IMR-90 (cell line): ENCODE measurements at regions not wholly inside any gene's neighbourhood (a gene's known extent, or its start where the extent isn't known, plus 50 kb on each side); places are given as distances from the start of the nearest gene placed in this dataset.

Experiments used
- ATAC-seq: fragments of 200-7000 bp; cut with Tn5 transposase; 2 replicates; pipeline ENCODE4 v1.9.1; 2020; ENCODE audit warnings: low read depth, mild to moderate bottlenecking, moderate library complexity
- BruUV-seq: library from RNA; stranded (reverse); fragments of 400-500 nt; replicated peaks from 2 replicates; lab custom pipeline; 2021; lab: Mats Ljungman, UMichigan
- CTCF ChIA-PET: fragments of 300-600 bp; formaldehyde crosslinking; extraction: SDS; loops from one replicate; lab custom pipeline; 2021; ENCODE audit warnings: antibody characterized with exemption; lab: Yijun Ruan, JAX
- POLR2A ChIA-PET: fragments of 300-600 bp; sonication (Branson Sonifier 250); formaldehyde crosslinking; loops from one replicate; lab custom pipeline; 2022; ENCODE audit warnings: antibody characterized with exemption; ENCODE audit not compliant: unreplicated experiment; lab: Charles Lee
- DNase-seq: peaks from one replicate; pipeline ENCODE4 v3.0.0; 2013
- H2AFZ ChIP-seq: replicated peaks from 2 replicates; pipeline ENCODE3; 2013; ENCODE audit warnings: low read length, mild to moderate bottlenecking; ENCODE audit not compliant: poor library complexity
- H2AK5ac ChIP-seq: 2 replicates; pipeline ENCODE4 v1.6.1; 2013; ENCODE audit warnings: low read depth, low read length, inconsistent platforms
- H2AK9ac ChIP-seq: replicated peaks from 2 replicates; pipeline ENCODE3; 2013; ENCODE audit warnings: mild to moderate bottlenecking, low read depth, low read length, moderate library complexity; ENCODE audit not compliant: poor library complexity
- H2BK120ac ChIP-seq: 2 replicates; pipeline ENCODE4 v1.6.1; 2013; ENCODE audit warnings: low read depth, low read length, inconsistent platforms
- H2BK15ac ChIP-seq: 3 replicates; pipeline ENCODE4 v1.6.1; 2013; ENCODE audit warnings: low read depth, low read length, inconsistent platforms
- H2BK20ac ChIP-seq: 2 replicates; pipeline ENCODE4 v1.6.1; 2013; ENCODE audit warnings: low read depth, mild to moderate bottlenecking, inconsistent platforms, low read length, moderate library complexity
- H2BK5ac ChIP-seq: 2 replicates; pipeline ENCODE4 v1.6.1; 2013; ENCODE audit warnings: mild to moderate bottlenecking, low read depth, low read length, inconsistent platforms; ENCODE audit not compliant: poor library complexity, severe bottlenecking
- H3K14ac ChIP-seq: replicated peaks from 2 replicates; pipeline ENCODE4 v1.6.1; 2013; ENCODE audit warnings: low read depth, low read length, inconsistent platforms
- H3K18ac ChIP-seq: 2 replicates; pipeline ENCODE4 v1.6.1; 2013; ENCODE audit warnings: low read depth, low read length, control low read depth
- H3K23ac ChIP-seq: 2 replicates; pipeline ENCODE4 v1.6.1; 2013; ENCODE audit warnings: low read depth, low read length, inconsistent platforms
- H3K27ac ChIP-seq: 2 replicates; pipeline ENCODE4 v1.5.1; 2013; ENCODE audit warnings: mild to moderate bottlenecking, control low read depth, low read length; ENCODE audit not compliant: insufficient read depth
- H3K27me3 ChIP-seq: 2 replicates; pipeline ENCODE4 v1.6.1; 2013; ENCODE audit warnings: low read length; ENCODE audit not compliant: control insufficient read depth, insufficient read depth
- H3K36me3 ChIP-seq: 2 replicates; pipeline ENCODE4 v1.6.1; 2013; ENCODE audit warnings: low read length, mixed read lengths; ENCODE audit not compliant: control insufficient read depth, insufficient read depth
- H3K4ac ChIP-seq: 2 replicates; pipeline ENCODE4 v1.6.1; 2013; ENCODE audit warnings: low read depth, low read length, inconsistent platforms
- H3K4me1 ChIP-seq: 2 replicates; pipeline ENCODE4 v1.6.1; 2013; ENCODE audit warnings: low read length, mixed read lengths; ENCODE audit not compliant: control insufficient read depth, insufficient read depth
- H3K4me2 ChIP-seq: 2 replicates; pipeline ENCODE4 v1.6.1; 2013; ENCODE audit warnings: low read depth, mild to moderate bottlenecking, control low read depth, low read length, moderate library complexity
- H3K4me3 ChIP-seq: 2 replicates; pipeline ENCODE4 v1.5.1; 2013; ENCODE audit warnings: low read depth, mild to moderate bottlenecking, control low read depth, low read length, moderate library complexity; ENCODE audit not compliant: insufficient read depth
- H3K56ac ChIP-seq: 2 replicates; pipeline ENCODE4 v1.6.1; 2013; ENCODE audit warnings: low read length, inconsistent platforms; ENCODE audit not compliant: insufficient read depth; ENCODE audit errors: extremely low read depth
- H3K79me1 ChIP-seq, 2 experiments: 2 replicates each; pipeline ENCODE4 v1.6.1; 2013; ENCODE audit warnings: low read length in 2 of 2, inconsistent platforms in 1 of 2, low read depth in 1 of 2
- H3K9ac ChIP-seq: 2 replicates; pipeline ENCODE4 v1.6.1; 2013; ENCODE audit warnings: low read depth, low read length, control low read depth
- H3K9me1 ChIP-seq: 2 replicates; pipeline ENCODE4 v1.6.1; 2013; ENCODE audit warnings: low read length, inconsistent platforms; ENCODE audit not compliant: insufficient read depth
- H3K9me3 ChIP-seq: 2 replicates; pipeline ENCODE4 v1.6.1; 2013; ENCODE audit warnings: low read length; ENCODE audit not compliant: control insufficient read depth, insufficient read depth
- H4K20me1 ChIP-seq: 2 replicates; pipeline ENCODE4 v1.6.1; 2013; ENCODE audit warnings: low read length, inconsistent platforms; ENCODE audit not compliant: insufficient read depth
- H4K5ac ChIP-seq: 2 replicates; pipeline ENCODE4 v1.6.1; 2013; ENCODE audit warnings: mild to moderate bottlenecking, low read depth, low read length, control low read depth
- H4K8ac ChIP-seq, 2 experiments: 2 replicates each; pipeline ENCODE4 v1.6.1; 2013; ENCODE audit warnings: low read depth in 2 of 2, low read length in 2 of 2, control low read depth in 1 of 2, inconsistent platforms in 1 of 2
- H4K91ac ChIP-seq: 2 replicates; pipeline ENCODE4 v1.6.1; 2013; ENCODE audit warnings: low read depth, low read length, inconsistent platforms; ENCODE audit not compliant: insufficient read depth
- BHLHE40 ChIP-seq: fragments of 150-350 bp; IDR thresholded peaks from 2 replicates; pipeline ENCODE4 v1.6.1; 2016; ENCODE audit warnings: mild to moderate bottlenecking, low read depth, low read length
- CEBPB ChIP-seq: IDR thresholded peaks from 2 replicates; pipeline ENCODE4 v1.6.1; 2012; ENCODE audit warnings: low read depth, low read length, improper control_type of control experiment
- CHD1 ChIP-seq: IDR thresholded peaks from 2 replicates; pipeline ENCODE4 v1.6.1; 2012; ENCODE audit warnings: low read depth, low read length, improper control_type of control experiment
- CTCF ChIP-seq: conservative IDR thresholded peaks from 2 replicates; pipeline ENCODE4 v1.5.1; 2012; ENCODE audit warnings: mild to moderate bottlenecking, low read depth, low read length, improper control_type of control experiment
- FOS ChIP-seq: fragments of 150-350 bp; IDR thresholded peaks from 2 replicates; pipeline ENCODE4 v1.6.1; 2016; ENCODE audit warnings: low read depth, low read length
- MAFK ChIP-seq: IDR thresholded peaks from 2 replicates; pipeline ENCODE4 v1.6.1; 2012; ENCODE audit warnings: low read depth, low read length, improper control_type of control experiment
- MAZ ChIP-seq: IDR thresholded peaks from 2 replicates; pipeline ENCODE4 v1.6.1; 2012; ENCODE audit warnings: low read depth, mild to moderate bottlenecking, low read length, improper control_type of control experiment, moderate library complexity, borderline replicate concordance
- MXI1 ChIP-seq: IDR thresholded peaks from 2 replicates; pipeline ENCODE4 v1.6.1; 2012; ENCODE audit warnings: low read depth, mild to moderate bottlenecking, low read length, moderate library complexity, borderline replicate concordance
- NFE2L2 ChIP-seq: fragments of 150-350 bp; IDR thresholded peaks from 2 replicates; pipeline ENCODE4 v1.6.1; 2016; ENCODE audit warnings: low read depth, mild to moderate bottlenecking, low read length
- POLR2A ChIP-seq: IDR thresholded peaks from 2 replicates; pipeline ENCODE4 v1.6.1; 2012; ENCODE audit warnings: mild to moderate bottlenecking, low read depth, low read length
- RAD21 ChIP-seq: IDR thresholded peaks from 2 replicates; pipeline ENCODE4 v1.6.1; 2012; ENCODE audit warnings: low read length, improper control_type of control experiment
- RCOR1 ChIP-seq: IDR thresholded peaks from 2 replicates; pipeline ENCODE4 v1.6.1; 2012; ENCODE audit warnings: mild to moderate bottlenecking, low read length, improper control_type of control experiment; ENCODE audit not compliant: insufficient replicate concordance
- RFX5 ChIP-seq: IDR thresholded peaks from 2 replicates; pipeline ENCODE4 v1.8.0; 2012; ENCODE audit warnings: low read depth, mild to moderate bottlenecking, low read length, moderate library complexity
- SMC3 ChIP-seq: fragments of 150-350 bp; IDR thresholded peaks from 2 replicates; pipeline ENCODE4 v1.6.1; 2016; ENCODE audit warnings: low read depth, mild to moderate bottlenecking, antibody characterized with exemption, low read length, moderate library complexity
- WGBS, 2 experiments: methylation state at CpG; one replicate each; pipeline versions ENCODE4 v1.1.5 to v1.1.7; 2013; ENCODE audit warnings: missing lambda C conversion rate in 2 of 2; ENCODE audit not compliant: insufficient read length in 1 of 2; ENCODE audit errors: extremely low coverage in 2 of 2; 5-methylcytosine and 5-hydroxymethylcytosine counted together
- dilution Hi-C: fragments of 300-500 bp; cut with HindIII; formaldehyde crosslinking; loops from one replicate; pipeline ENCODE4 v1.14.3; 2018; ENCODE audit warnings: low sequenced_read_pairs; ENCODE audit not compliant: unreplicated experiment
- in situ Hi-C: fragments of 300-500 bp; cut with MboI; formaldehyde crosslinking; loops from 3 replicates; pipeline ENCODE4 v1.14.3; 2019; ENCODE audit warnings: low sequenced_read_pairs, inconsistent platforms, mixed read lengths
- intact Hi-C: fragments of 100-400 bp; cut with micrococcal nuclease; formaldehyde crosslinking; loops from 2 replicates; pipeline ENCODE4 v1.10.0; 2022
- TF ChIP-seq, protein P1 (sequence below): fragments of 150-350 bp; IDR thresholded peaks from 2 replicates; pipeline ENCODE4 v1.6.1; 2017; ENCODE audit warnings: mild to moderate bottlenecking, antibody characterized with exemption, low read length, low read depth
- TF ChIP-seq, protein P2 (sequence below): fragments of 150-350 bp; IDR thresholded peaks from 2 replicates; pipeline ENCODE4 v1.6.1; 2016; ENCODE audit warnings: low read depth, mild to moderate bottlenecking, low read length, moderate library complexity, borderline replicate concordance

GRCh38 chr10:123266971-123267370 is 112.8 kb downstream of the BUB3 start:
- no peak overlapping the region for H2BK15ac ChIP-seq
- H2AK5ac ChIP-seq = no peak overlapping the region
- no CpG with 5 or more reads among the region's 1 CpG for WGBS, 2 experiments
- intact Hi-C loops = no loop called here
- H4K91ac ChIP-seq = no peak overlapping the region
- CTCF ChIA-PET = no interaction called here
- H3K23ac ChIP-seq = no peak overlapping the region
- H3K9me3 ChIP-seq = peaks cover 2% of the 10 kb centered on the region; the same call in 1 of the 2 replicates
- no peak overlapping the region for H3K18ac ChIP-seq
- no peak overlapping the region for H2AFZ ChIP-seq
- H3K36me3 ChIP-seq = no peaks in the 10 kb centered on the region
- no peak overlapping the region for H2BK20ac ChIP-seq
- no peak overlapping the region for H3K4me3 ChIP-seq
- no peak overlapping the region for H2AK9ac ChIP-seq
- H3K4me2 ChIP-seq = no peak overlapping the region
- no peak overlapping the region for H3K27ac ChIP-seq
- H3K9ac ChIP-seq = no peak overlapping the region
- in situ Hi-C loops = no loop called here
- H3K79me1 ChIP-seq = no peaks in the 10 kb centered on the region
- no peaks in the 10 kb centered on the region for H3K9me1 ChIP-seq
- dilution Hi-C loops = no loop called here
- H3K14ac ChIP-seq = no peak overlapping the region
- no peak overlapping the region for H3K4ac ChIP-seq
- peak; percentile 10 for DNase-seq
- POLR2A ChIA-PET = no interaction called here
- no peak overlapping the region for H4K5ac ChIP-seq
- no peaks in the 10 kb centered on the region for H4K20me1 ChIP-seq
- no peaks in the 10 kb centered on the region for H3K27me3 ChIP-seq
- no TSS peak for BruUV-seq
- no peak for TF ChIP-seq NFE2L2
- TF ChIP-seq, protein P1, sequence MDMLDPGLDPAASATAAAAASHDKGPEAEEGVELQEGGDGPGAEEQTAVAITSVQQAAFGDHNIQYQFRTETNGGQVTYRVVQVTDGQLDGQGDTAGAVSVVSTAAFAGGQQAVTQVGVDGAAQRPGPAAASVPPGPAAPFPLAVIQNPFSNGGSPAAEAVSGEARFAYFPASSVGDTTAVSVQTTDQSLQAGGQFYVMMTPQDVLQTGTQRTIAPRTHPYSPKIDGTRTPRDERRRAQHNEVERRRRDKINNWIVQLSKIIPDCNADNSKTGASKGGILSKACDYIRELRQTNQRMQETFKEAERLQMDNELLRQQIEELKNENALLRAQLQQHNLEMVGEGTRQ = no peak
- no peak for TF ChIP-seq POLR2A
- TF ChIP-seq CTCF = no peak
- no peak for TF ChIP-seq CEBPB
- no peak for TF ChIP-seq FOS
- no peak for TF ChIP-seq MAFK
- no peak for TF ChIP-seq BHLHE40
- TF ChIP-seq RAD21 = no peak
- TF ChIP-seq MXI1 = no peak
- TF ChIP-seq SMC3 = no peak
- TF ChIP-seq RFX5 = no peak
- no peak for TF ChIP-seq CHD1
- TF ChIP-seq RCOR1 = no peak
- TF ChIP-seq, protein P2, sequence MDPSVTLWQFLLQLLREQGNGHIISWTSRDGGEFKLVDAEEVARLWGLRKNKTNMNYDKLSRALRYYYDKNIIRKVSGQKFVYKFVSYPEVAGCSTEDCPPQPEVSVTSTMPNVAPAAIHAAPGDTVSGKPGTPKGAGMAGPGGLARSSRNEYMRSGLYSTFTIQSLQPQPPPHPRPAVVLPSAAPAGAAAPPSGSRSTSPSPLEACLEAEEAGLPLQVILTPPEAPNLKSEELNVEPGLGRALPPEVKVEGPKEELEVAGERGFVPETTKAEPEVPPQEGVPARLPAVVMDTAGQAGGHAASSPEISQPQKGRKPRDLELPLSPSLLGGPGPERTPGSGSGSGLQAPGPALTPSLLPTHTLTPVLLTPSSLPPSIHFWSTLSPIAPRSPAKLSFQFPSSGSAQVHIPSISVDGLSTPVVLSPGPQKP = no peak
- TF ChIP-seq MAZ = no peak
- H3K56ac ChIP-seq = no peak overlapping the region
- no peak for ATAC-seq
- no peak overlapping the region for H4K8ac ChIP-seq
- H3K4me1 ChIP-seq = no peaks in the 10 kb centered on the region
- no peak overlapping the region for H2BK120ac ChIP-seq
- no peak overlapping the region for H2BK5ac ChIP-seq
